SK-N-MC (cell line): ENCODE measurements at regions not wholly inside any gene's neighbourhood (a gene's known extent, or its start where the extent isn't known, plus 50 kb on each side); places are given as distances from the start of the nearest gene placed in this dataset.
"Not testable (repeated sequence)": the region's sequence is repeated elsewhere in the genome, so short reads cannot be mapped to it uniquely, and the experiment has no call there.

Experiments
- EZH2 ChIP-seq: fragments of 200-600 bp; sonication (generic); IDR thresholded peaks from one replicate; pipeline ENCODE4 v1.6.1; 2017; ENCODE audit warnings: antibody characterized with exemption
- POLR2AphosphoS5 ChIP-seq: IDR thresholded peaks from 2 replicates; pipeline ENCODE4 v1.6.1; 2012; ENCODE audit warnings: mild to moderate bottlenecking, low read depth, low read length, borderline replicate concordance

DNA sequence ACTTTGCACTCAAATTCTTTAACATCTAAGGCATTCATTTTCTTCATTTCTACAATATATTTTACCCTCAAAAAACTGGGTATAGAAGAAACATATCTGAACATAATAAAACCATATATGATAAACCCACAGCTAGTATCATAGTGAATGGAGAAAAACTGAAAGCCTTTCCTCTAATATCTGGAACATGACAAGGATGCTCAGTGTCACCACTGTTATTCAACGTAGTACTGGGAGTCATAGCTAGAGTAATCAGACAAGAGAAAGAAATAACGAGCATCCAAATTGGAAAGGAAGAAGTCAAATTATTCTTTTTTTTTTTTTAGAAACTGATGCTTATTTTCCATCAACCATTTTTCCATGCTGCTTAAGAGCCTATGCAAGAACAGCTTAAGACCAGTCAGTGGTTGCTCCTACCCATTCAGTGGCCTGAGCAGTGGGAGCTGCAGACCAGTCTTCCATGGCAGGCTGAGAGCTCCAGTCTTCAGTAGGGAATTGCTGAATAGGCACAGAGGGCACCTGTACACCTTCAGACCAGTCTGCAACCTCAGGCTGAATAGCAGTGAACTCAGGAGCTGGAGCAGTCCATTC lies 58.0 kb upstream of the RAP1B start:
- not testable (repeated sequence) for TF ChIP-seq POLR2AphosphoS5, EZH2
